ENCODE measurements at regions not wholly inside any gene's neighbourhood (a gene's known extent, or its start where the extent isn't known, plus 50 kb on each side); places are given as distances from the start of the nearest gene placed in this dataset.

GRCh38 chr11:101812546-101812945 is 102.3 kb upstream of the CEP126 start:
- WGBS (ENCODE audit: insufficient coverage, low coverage, missing lambda C conversion rate), result 0% methylated on average over 2 of the region's 2 CpGs
- ATAC-seq (no peak), DNase-seq (ENCODE audit: extremely low read depth in 1 of 4, low spot score in 3 of 4) (no peak), FAIRE-seq (no peak)
- no TSS peak for BruUV-seq (replicated peaks)
- no peaks in the 10 kb centered on the region for H3K9me3 ChIP-seq (replicated peaks; ENCODE audit: control insufficient read depth, insufficient read depth, low read depth, low read length)
- no peaks in the 10 kb centered on the region for H3K4me1 ChIP-seq (replicated peaks in 1 of 2; ENCODE audit: control insufficient read depth in 2 of 2, insufficient read depth in 2 of 2, low read length in 2 of 2)
- no peak for TF ChIP-seq ZNF175 (CRISPR knock-in tag; IDR thresholded peaks at IDR 0.05; ENCODE audit: low read depth)
- H3K9ac ChIP-seq (ENCODE audit: insufficient read depth in 1 of 2, low read depth in 2 of 2, low read length in 2 of 2), result no peak overlapping the region
- in situ Hi-C loops (cut with MboI) (no loop called here), intact Hi-C loops (cut with micrococcal nuclease) (no loop called here)
- H3K79me2 ChIP-seq (ENCODE audit: control insufficient read depth, insufficient read depth, low read length), result no peaks in the 10 kb centered on the region
- no peaks in the 10 kb centered on the region for H4K20me1 ChIP-seq (replicated peaks; ENCODE audit: control insufficient read depth, insufficient read depth, low read length)
- ChIA-PET POLR2A (no interaction called here), CTCF (ENCODE audit: low intra/inter-chr PET ratio) (no interaction called here)
- H3K4me2 ChIP-seq (ENCODE audit: insufficient read depth, low read length), result no peak overlapping the region
- H3K9me1 ChIP-seq (ENCODE audit: control insufficient read depth, insufficient read depth, low read length), result no peaks in the 10 kb centered on the region
- no peaks in the 10 kb centered on the region for H3K27me3 ChIP-seq (ENCODE audit: control insufficient read depth in 2 of 2, insufficient read depth in 2 of 2, low read length in 2 of 2)
- no peak overlapping the region for H2AFZ ChIP-seq (ENCODE audit: low read depth, low read length)
- H3K27ac ChIP-seq (ENCODE audit: extremely low read depth, low read depth, low read length), result no peak overlapping the region
- H3K4me3 ChIP-seq, result no peak overlapping the region
- no peaks in the 10 kb centered on the region for H3K36me3 ChIP-seq (ENCODE audit: control insufficient read depth, insufficient read depth, low read length)

- H3K4me2 ChIP-seq (ENCODE audit: insufficient read depth, low read length), result no peak overlapping the region
- H3K4me1 ChIP-seq (replicated peaks in 1 of 2; ENCODE audit: control insufficient read depth in 2 of 2, insufficient read depth in 2 of 2, low read length in 2 of 2), result no peaks in the 10 kb centered on the region
- H3K27ac ChIP-seq (ENCODE audit: extremely low read depth, low read depth, low read length), result no peak overlapping the region
- no peaks in the 10 kb centered on the region for H3K9me3 ChIP-seq (replicated peaks; ENCODE audit: control insufficient read depth, insufficient read depth, low read depth, low read length)
- ChIA-PET POLR2A (no interaction called here), CTCF (ENCODE audit: low intra/inter-chr PET ratio) (no interaction called here)
- in situ Hi-C loops (cut with MboI) (no loop called here), intact Hi-C loops (cut with micrococcal nuclease) (no loop called here)
- no peak overlapping the region for H2AFZ ChIP-seq (ENCODE audit: low read depth, low read length)
- no peak for FAIRE-seq
- no peaks in the 10 kb centered on the region for H4K20me1 ChIP-seq (replicated peaks; ENCODE audit: control insufficient read depth, insufficient read depth, low read length)
- no TSS peak for BruUV-seq (replicated peaks)
- no peak for DNase-seq (ENCODE audit: extremely low read depth in 1 of 4, low spot score in 3 of 4)
- no peak overlapping the region for H3K4me3 ChIP-seq
- no peaks in the 10 kb centered on the region for H3K36me3 ChIP-seq (ENCODE audit: control insufficient read depth, insufficient read depth, low read length)
- no peaks in the 10 kb centered on the region for H3K27me3 ChIP-seq (ENCODE audit: control insufficient read depth in 2 of 2, insufficient read depth in 2 of 2, low read length in 2 of 2)
- no peak overlapping the region for H3K9ac ChIP-seq (ENCODE audit: insufficient read depth in 1 of 2, low read depth in 2 of 2, low read length in 2 of 2)
- no peak for ATAC-seq
- 0% methylated on average over 1 of the region's 1 CpG for WGBS (ENCODE audit: insufficient coverage, low coverage, missing lambda C conversion rate)
- H3K79me2 ChIP-seq (ENCODE audit: control insufficient read depth, insufficient read depth, low read length), result no peaks in the 10 kb centered on the region
- no peaks in the 10 kb centered on the region for H3K9me1 ChIP-seq (ENCODE audit: control insufficient read depth, insufficient read depth, low read length)
- TF ChIP-seq HMG20B (CRISPR knock-in tag; IDR thresholded peaks at IDR 0.05), result no peak
- TF ChIP-seq THRA (IDR thresholded peaks at IDR 0.05), result no peak
- TF ChIP-seq RBM25 (IDR thresholded peaks at IDR 0.05; ENCODE audit: low read depth, low read length, severe bottlenecking), result no peak
- TF ChIP-seq ZNF785 (CRISPR knock-in tag; IDR thresholded peaks at IDR 0.05), result no peak
- TF ChIP-seq CHD1 (IDR thresholded peaks at IDR 0.05; ENCODE audit: low read length), result no peak
- no peak for TF ChIP-seq ARID1B (IDR thresholded peaks at IDR 0.05)
- no peak for TF ChIP-seq NCOA4 (IDR thresholded peaks at IDR 0.05; ENCODE audit: partially characterized antibody)
- no peak for TF ChIP-seq TARDBP (IDR thresholded peaks at IDR 0.05)
- TF ChIP-seq POLR2AphosphoS2 (IDR thresholded peaks at IDR 0.05; ENCODE audit: low read length), result no peak
- TF ChIP-seq MYC (IDR thresholded peaks at IDR 0.05; ENCODE audit: low read depth, low read length), result no peak
- TF ChIP-seq MYC (CRISPR knock-in tag; IDR thresholded peaks at IDR 0.05; ENCODE audit: borderline replicate concordance, low read depth), result no peak
- TF ChIP-seq ZNF347 (CRISPR knock-in tag; IDR thresholded peaks at IDR 0.05; ENCODE audit: low read depth), result no peak
- no peak for TF ChIP-seq NONO (IDR thresholded peaks at IDR 0.05; ENCODE audit: low read depth in 2 of 2, low read length in 1 of 2)
- no peak for TF ChIP-seq ETV5 (CRISPR knock-in tag; IDR thresholded peaks at IDR 0.05; ENCODE audit: low read depth)
- no peak for TF ChIP-seq RHOXF2B (CRISPR knock-in tag; conservative IDR thresholded peaks at IDR 0.05)
- no peak for TF ChIP-seq HNRNPLL (IDR thresholded peaks at IDR 0.05; ENCODE audit: low read depth, low read length, poor library complexity, severe bottlenecking)
These were observed 104.3 kb upstream of the CEP126 start for GRCh38 chr11:101810546-101810945.

Data from K562 (cell line).